ENCODE measurements at regions not wholly inside any gene's neighbourhood (a gene's known extent, or its start where the extent isn't known, plus 50 kb on each side); places are given as distances from the start of the nearest gene placed in this dataset.

DNA sequence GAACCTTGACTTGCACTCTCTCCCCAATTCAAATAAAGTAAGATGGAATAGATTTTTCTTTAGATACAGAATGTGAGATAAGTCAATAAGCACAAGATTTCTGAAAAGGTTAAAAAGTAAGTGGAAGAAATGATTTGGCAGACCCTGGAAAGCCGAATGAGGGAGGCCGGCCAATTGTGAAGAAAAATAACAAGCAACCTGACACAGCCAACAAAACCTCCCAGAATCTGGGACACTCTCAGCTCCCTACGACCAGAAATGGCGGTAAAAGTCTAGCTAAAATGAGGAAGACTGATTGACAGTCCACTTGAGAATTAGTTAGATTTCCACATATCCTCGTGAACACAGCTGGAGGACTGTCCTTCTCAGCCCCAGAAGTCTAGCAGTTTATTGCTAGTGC, 85.4 kb downstream of the KLF12 start:
- TF ChIP-seq, protein P1, sequence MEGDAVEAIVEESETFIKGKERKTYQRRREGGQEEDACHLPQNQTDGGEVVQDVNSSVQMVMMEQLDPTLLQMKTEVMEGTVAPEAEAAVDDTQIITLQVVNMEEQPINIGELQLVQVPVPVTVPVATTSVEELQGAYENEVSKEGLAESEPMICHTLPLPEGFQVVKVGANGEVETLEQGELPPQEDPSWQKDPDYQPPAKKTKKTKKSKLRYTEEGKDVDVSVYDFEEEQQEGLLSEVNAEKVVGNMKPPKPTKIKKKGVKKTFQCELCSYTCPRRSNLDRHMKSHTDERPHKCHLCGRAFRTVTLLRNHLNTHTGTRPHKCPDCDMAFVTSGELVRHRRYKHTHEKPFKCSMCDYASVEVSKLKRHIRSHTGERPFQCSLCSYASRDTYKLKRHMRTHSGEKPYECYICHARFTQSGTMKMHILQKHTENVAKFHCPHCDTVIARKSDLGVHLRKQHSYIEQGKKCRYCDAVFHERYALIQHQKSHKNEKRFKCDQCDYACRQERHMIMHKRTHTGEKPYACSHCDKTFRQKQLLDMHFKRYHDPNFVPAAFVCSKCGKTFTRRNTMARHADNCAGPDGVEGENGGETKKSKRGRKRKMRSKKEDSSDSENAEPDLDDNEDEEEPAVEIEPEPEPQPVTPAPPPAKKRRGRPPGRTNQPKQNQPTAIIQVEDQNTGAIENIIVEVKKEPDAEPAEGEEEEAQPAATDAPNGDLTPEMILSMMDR (IDR thresholded peaks at IDR 0.05) = no peak
- no peak for TF ChIP-seq POLR2A (IDR thresholded peaks at IDR 0.05)

Data from ovary (tissue), 3 donors.